Choroid plexus epithelial cell (primary cell): ENCODE measurements at regions not wholly inside any gene's neighbourhood (a gene's known extent, or its start where the extent isn't known, plus 50 kb on each side); places are given as distances from the start of the nearest gene placed in this dataset.

ENCODE experiments used
- DNase-seq: peaks from one replicate; pipeline ENCODE4 v3.0.0-alpha.2; 2010; ENCODE audit warnings: low read depth
- H3K4me3 ChIP-seq: 2 replicates; pipeline ENCODE4 v1.5.1; 2011; ENCODE audit warnings: low read depth, mild to moderate bottlenecking, control low read depth, low read length, moderate library complexity
- CTCF ChIP-seq: conservative IDR thresholded peaks from 2 replicates; pipeline ENCODE4 v1.5.1; 2011; ENCODE audit warnings: low read depth, mild to moderate bottlenecking, control low read depth, inconsistent platforms, low read length, moderate library complexity

GRCh38 chr17:72434991-72435618 lies 314.3 kb downstream of the SOX9 start:
- DNase-seq = no peak
- H3K4me3 ChIP-seq = no peak overlapping the region
- TF ChIP-seq CTCF = no peak

DNA sequence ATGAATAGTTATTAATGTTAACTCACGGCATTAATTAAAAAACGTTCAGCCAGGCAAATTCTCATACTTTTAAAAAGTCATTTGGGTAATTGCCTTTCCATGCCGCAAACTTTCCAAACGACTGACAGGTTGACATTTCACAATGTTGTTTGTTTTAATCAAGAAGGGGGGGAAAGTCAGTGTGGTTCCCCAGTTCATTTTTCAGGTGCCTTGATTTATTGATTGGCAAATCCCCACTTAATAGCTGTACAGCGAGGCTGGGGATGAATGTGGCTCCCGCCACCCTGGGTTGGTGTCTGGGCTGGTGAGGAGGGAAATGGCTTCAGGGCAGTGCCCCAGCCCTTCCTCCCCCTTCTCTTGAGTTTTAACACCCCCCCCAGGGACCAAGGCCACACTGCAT lies 318.0 kb downstream of the SOX9 start:
- H3K4me3 ChIP-seq = no peak overlapping the region
- DNase-seq = no peak
- TF ChIP-seq CTCF = no peak

DNA sequence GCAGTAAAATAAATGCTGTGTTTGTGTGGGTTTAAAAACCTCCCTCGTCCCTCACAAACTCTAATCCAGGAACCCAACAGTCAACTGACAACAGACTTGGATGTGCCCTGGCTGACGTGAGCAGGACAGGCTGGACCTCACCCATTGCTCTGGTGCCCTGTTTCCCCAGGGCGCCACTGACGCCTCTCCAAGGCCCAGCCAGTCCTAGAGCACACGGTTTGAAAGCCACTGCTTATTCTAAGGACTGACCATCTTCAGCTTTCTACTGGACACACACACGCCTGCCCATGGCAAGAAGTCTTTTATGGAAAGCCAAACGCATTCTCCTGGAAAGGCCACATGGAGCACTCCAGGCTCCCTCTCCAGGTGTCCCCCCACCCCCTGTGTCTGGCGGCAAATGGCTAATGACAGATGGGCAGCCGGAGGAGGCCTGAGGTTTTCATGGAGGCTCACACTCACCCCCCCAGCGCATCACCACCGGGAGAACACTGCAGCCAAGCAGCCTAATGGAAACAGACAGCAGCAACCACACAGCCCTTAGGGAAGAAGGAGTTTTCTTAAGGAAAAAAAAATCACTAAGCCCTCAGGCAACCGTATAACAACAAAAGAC lies 319.2 kb downstream of the SOX9 start:
- H3K4me3 ChIP-seq = no peak overlapping the region
- TF ChIP-seq CTCF = no peak
- DNase-seq = no peak

DNA sequence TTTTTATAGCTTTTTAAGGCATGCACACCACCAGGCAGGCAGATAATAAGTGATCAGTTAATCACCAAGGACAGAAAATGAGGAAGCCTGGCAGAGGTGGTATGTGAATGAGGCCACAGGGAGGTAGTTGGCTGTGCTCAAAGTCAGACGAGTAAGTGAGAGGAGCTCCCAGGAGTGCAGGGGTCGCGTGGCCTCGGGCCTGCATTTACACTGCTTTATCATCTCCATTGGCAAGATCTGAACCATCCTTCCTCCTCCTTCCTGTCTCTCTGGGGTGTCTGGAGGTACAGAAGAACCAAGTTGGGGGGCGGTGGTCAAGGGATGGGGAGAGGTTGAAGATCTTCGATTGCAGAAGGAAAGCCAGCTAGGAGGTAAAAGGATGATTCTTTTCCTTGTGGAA lies 320.1 kb downstream of the SOX9 start:
- DNase-seq = no peak
- H3K4me3 ChIP-seq = no peak overlapping the region
- TF ChIP-seq CTCF = no peak

DNA sequence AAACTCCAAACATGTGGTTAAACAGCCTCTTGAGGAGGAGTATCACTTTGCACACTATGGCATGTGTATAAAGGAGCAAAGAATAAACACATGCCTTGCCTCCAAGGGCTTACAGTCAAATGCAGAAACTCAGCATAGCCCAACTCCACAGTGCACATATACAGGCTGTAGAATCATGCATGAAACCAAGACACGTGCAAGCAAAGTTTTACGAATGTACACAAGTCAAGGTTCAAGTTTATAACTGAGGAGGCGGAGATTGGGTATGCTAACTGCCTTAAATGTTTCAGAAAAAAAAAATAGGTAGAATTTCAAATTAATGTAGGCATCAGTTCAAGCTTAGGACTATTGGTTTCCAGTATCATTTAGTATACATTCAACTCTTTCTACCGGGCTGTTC lies 321.1 kb downstream of the SOX9 start:
- DNase-seq = no peak
- no peak for TF ChIP-seq CTCF
- no peak overlapping the region for H3K4me3 ChIP-seq

DNA sequence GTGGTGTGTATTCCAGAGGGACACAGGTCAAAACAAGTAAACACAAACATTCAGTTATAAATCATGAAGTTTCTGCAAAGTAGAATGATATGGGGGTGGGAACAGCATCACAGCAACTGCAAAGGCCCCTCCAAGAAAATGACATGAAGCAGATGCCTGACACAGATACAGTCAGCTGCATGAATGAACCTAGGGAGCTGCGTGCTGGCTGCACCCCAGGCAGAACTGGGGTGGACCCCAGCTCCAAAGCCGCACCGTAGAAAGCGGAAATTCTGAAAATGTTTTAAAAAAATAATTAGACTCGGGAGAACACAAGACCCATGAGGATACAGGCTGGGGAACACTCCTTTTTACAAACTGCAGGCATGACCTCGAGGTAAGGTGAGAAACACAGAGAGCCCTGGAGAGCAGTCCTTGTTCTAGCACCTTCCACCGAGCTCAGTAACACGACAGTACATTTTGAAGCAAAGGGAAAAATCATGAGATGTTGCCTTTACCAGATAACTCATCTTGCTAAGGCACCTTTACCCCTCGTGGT lies 323.8 kb downstream of the SOX9 start:
- DNase-seq = no peak
- no peak for TF ChIP-seq CTCF
- no peak overlapping the region for H3K4me3 ChIP-seq
